Activated naive CD4-positive, alpha-beta T cell treated with anti-CD3 and anti-CD28 coated beads for 36 hours (primary cell): ENCODE measurements at regions not wholly inside any gene's neighbourhood (a gene's known extent, or its start where the extent isn't known, plus 50 kb on each side); places are given as distances from the start of the nearest gene placed in this dataset.

Experiments used
- CTCF ChIA-PET: fragments of 350-600 bp; sonication (Branson Sonifier 250); formaldehyde crosslinking; loops from one replicate; lab custom pipeline; 2021; ENCODE audit warnings: antibody characterized with exemption; lab: Charles Lee
- DNase-seq: peaks from one replicate; pipeline ENCODE4 v3.0.0-alpha.2; 2020
- H3K27ac Mint-ChIP-seq: one replicate; pipeline ENCODE4 v1.8.0; 2021; ENCODE audit warnings: mild to moderate bottlenecking, mixed read lengths
- H3K27me3 Mint-ChIP-seq: one replicate; pipeline ENCODE4 v1.8.0; 2021; ENCODE audit warnings: low read depth, mixed read lengths
- H3K36me3 Mint-ChIP-seq: one replicate; pipeline ENCODE4 v1.8.0; 2021; ENCODE audit warnings: low read depth, mixed read lengths
- H3K4me1 Mint-ChIP-seq: one replicate; pipeline ENCODE4 v1.8.0; 2021; ENCODE audit warnings: low read depth, mixed read lengths
- H3K4me3 Mint-ChIP-seq: one replicate; pipeline ENCODE4 v1.8.0; 2021; ENCODE audit warnings: mild to moderate bottlenecking, moderate library complexity, mixed read lengths
- H3K9me3 Mint-ChIP-seq: one replicate; pipeline ENCODE4 v1.8.0; 2021; ENCODE audit warnings: mixed read lengths
- intact Hi-C: fragments of 100-400 bp; cut with micrococcal nuclease; formaldehyde crosslinking; loops from one replicate; pipeline ENCODE4 v1.15.1; 2023

- Mint-ChIP-seq H3K9me3 (no peaks in the 10 kb centered on the region), H3K27me3 (no peaks in the 10 kb centered on the region), H3K4me3 (no peak overlapping the region), H3K4me1 (no peaks in the 10 kb centered on the region), H3K36me3 (no peaks in the 10 kb centered on the region), H3K27ac (no peak overlapping the region)
- DNase-seq, result no peak
- intact Hi-C loops, result no loop called here
- CTCF ChIA-PET, result no interaction called here
Observed at GRCh38 chrX:20838477-20838876, 535.7 kb upstream of the CNKSR2 start.

- H3K27ac Mint-ChIP-seq, result no peak overlapping the region
- DNase-seq, result no peak
- CTCF ChIA-PET, result no interaction called here
- H3K36me3 Mint-ChIP-seq, result no peaks in the 10 kb centered on the region
- H3K9me3 Mint-ChIP-seq, result no peaks in the 10 kb centered on the region
- H3K4me3 Mint-ChIP-seq, result no peak overlapping the region
- H3K4me1 Mint-ChIP-seq, result no peaks in the 10 kb centered on the region
- no peaks in the 10 kb centered on the region for H3K27me3 Mint-ChIP-seq
- intact Hi-C loops, result no loop called here
Observed at GRCh38 chrX:20829665-20830491, 544.3 kb upstream of the CNKSR2 start.

- Mint-ChIP-seq H3K27me3 (no peaks in the 10 kb centered on the region), H3K9me3 (no peaks in the 10 kb centered on the region), H3K36me3 (no peaks in the 10 kb centered on the region), H3K4me3 (no peak overlapping the region), H3K4me1 (no peaks in the 10 kb centered on the region), H3K27ac (no peak overlapping the region)
- intact Hi-C loops, result no loop called here
- DNase-seq, result no peak
- CTCF ChIA-PET, result no interaction called here
Observed at GRCh38 chrX:20825984-20826383, 548.2 kb upstream of the CNKSR2 start.

- DNase-seq, result no peak
- Mint-ChIP-seq H3K4me3 (no peak overlapping the region), H3K27me3 (peaks cover under 1% of the 10 kb centered on the region), H3K27ac (no peak overlapping the region), H3K4me1 (no peaks in the 10 kb centered on the region), H3K9me3 (no peaks in the 10 kb centered on the region), H3K36me3 (no peaks in the 10 kb centered on the region)
- CTCF ChIA-PET, result interaction anchor here (0.7 kb wide), 1 partner anchor 680 kb away, joined by 3 read pairs; no protein-coding TSS in a partner anchor
- intact Hi-C loops, result no loop called here
Observed at GRCh38 chrX:20803971-20804370, 537.3 kb upstream of the RPS6KA3 start.

- no peak for DNase-seq
- intact Hi-C loops, result no loop called here
- Mint-ChIP-seq H3K4me1 (no peaks in the 10 kb centered on the region), H3K36me3 (no peaks in the 10 kb centered on the region), H3K27ac (no peak overlapping the region), H3K4me3 (no peak overlapping the region), H3K27me3 (peaks cover 2% of the 10 kb centered on the region), H3K9me3 (no peaks in the 10 kb centered on the region)
- CTCF ChIA-PET, result no interaction called here
Observed at GRCh38 chrX:20802036-20802435, 535.3 kb upstream of the RPS6KA3 start.

- Mint-ChIP-seq H3K27ac (no peak overlapping the region), H3K4me3 (no peak overlapping the region), H3K4me1 (no peaks in the 10 kb centered on the region), H3K36me3 (no peaks in the 10 kb centered on the region), H3K27me3 (peaks cover 3% of the 10 kb centered on the region), H3K9me3 (no peaks in the 10 kb centered on the region)
- intact Hi-C loops, result no loop called here
- DNase-seq, result no peak
- CTCF ChIA-PET, result no interaction called here
Observed at GRCh38 chrX:20796450-20796849, 529.7 kb upstream of the RPS6KA3 start.

- no peaks in the 10 kb centered on the region for H3K36me3 Mint-ChIP-seq
- CTCF ChIA-PET, result no interaction called here
Observed at GRCh38 chrX:20789103-20789502, 522.4 kb upstream of the RPS6KA3 start.

DNA sequence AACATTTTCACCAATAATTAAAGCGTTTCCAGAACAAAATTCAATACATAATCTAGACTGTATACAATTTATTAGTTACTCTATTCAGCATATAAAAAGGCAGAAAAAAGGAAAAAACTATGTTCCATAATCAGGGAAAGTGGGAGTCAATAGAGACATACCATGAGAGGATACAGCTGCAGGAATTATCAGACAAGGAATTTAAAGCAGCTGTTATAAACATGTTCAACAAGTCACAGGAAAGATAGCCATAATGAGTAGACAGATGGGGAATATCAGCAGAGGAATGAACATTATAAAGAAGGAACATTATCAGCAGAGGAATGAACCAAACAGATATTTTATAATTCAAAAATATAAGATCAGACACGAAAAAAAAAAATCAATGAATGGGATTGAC, 500.6 kb upstream of the RPS6KA3 start:
- no peaks in the 10 kb centered on the region for H3K4me1 Mint-ChIP-seq
- intact Hi-C loops, result no loop called here
- no peaks in the 10 kb centered on the region for H3K36me3 Mint-ChIP-seq
- no peaks in the 10 kb centered on the region for H3K27me3 Mint-ChIP-seq
- H3K4me3 Mint-ChIP-seq, result no peak overlapping the region
- no peak for DNase-seq
- no peak overlapping the region for H3K27ac Mint-ChIP-seq
- peaks cover under 1% of the 10 kb centered on the region for H3K9me3 Mint-ChIP-seq
- CTCF ChIA-PET, result no interaction called here

More at GRCh38 chrX:20789103-20789502, 522.4 kb upstream of the RPS6KA3 start:
- DNase-seq, result no peak
- Mint-ChIP-seq H3K9me3 (no peaks in the 10 kb centered on the region), H3K27ac (no peak overlapping the region), H3K4me1 (no peaks in the 10 kb centered on the region), H3K4me3 (no peak overlapping the region), H3K27me3 (peaks cover 2% of the 10 kb centered on the region)
- intact Hi-C loops, result no loop called here

- H3K27ac Mint-ChIP-seq, result no peak overlapping the region
- H3K27me3 Mint-ChIP-seq, result peaks cover 2% of the 10 kb centered on the region
- no peaks in the 10 kb centered on the region for H3K9me3 Mint-ChIP-seq
- CTCF ChIA-PET, result interaction anchor here (0.6 kb wide), 1 partner anchor 11 kb away, joined by 6 read pairs; no protein-coding TSS in a partner anchor
- H3K4me3 Mint-ChIP-seq, result no peak overlapping the region
- DNase-seq, result no peak
- H3K36me3 Mint-ChIP-seq, result no peaks in the 10 kb centered on the region
- intact Hi-C loops, result no loop called here
- no peaks in the 10 kb centered on the region for H3K4me1 Mint-ChIP-seq
Observed at GRCh38 chrX:20756585-20756984, 489.9 kb upstream of the RPS6KA3 start.

DNA sequence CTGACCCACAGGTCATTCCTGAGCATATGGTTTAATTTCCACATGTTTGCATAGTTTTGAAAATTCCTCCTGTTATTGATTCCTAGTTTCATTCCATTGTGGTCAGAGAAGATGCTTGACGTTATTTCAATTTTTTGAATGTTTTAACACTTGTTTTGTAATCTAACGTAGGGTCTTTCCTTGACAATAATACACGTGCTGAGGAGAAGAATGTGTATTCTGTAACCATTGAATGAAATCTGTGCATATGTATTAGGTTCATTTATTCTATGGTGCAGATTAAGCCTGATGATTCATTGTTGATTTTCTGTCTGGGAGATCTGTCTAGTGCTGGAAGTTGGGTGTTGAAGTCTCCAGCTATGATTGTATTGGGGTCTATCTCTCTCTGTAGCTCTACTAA, 486.4 kb upstream of the RPS6KA3 start:
- Mint-ChIP-seq H3K9me3 (no peaks in the 10 kb centered on the region), H3K27ac (no peak overlapping the region), H3K27me3 (peaks cover 2% of the 10 kb centered on the region), H3K36me3 (no peaks in the 10 kb centered on the region), H3K4me1 (no peaks in the 10 kb centered on the region), H3K4me3 (no peak overlapping the region)
- CTCF ChIA-PET, result no interaction called here
- intact Hi-C loops, result no loop called here
- DNase-seq, result no peak

DNA sequence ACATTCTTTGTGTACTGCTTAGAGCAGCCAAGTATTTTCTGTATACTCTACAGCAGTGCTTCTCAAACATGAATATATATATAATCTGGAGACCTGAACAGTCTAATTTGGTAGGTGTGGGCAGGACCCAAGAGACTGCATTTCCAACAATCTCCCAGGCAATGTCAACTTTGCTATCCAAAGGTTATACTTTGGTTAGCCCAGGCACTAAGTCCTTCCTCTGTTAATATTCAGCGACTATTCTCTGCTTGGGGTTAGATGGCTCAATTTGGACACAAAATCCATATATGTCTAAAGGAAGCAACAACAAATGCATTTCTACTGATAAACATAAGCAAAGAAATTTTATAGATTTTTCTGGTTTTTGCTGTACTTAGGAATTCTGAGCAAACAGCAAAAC, 480.0 kb upstream of the RPS6KA3 start:
- no peak for DNase-seq
- Mint-ChIP-seq H3K27ac (no peak overlapping the region), H3K9me3 (no peaks in the 10 kb centered on the region), H3K4me1 (no peaks in the 10 kb centered on the region), H3K27me3 (no peaks in the 10 kb centered on the region), H3K36me3 (no peaks in the 10 kb centered on the region), H3K4me3 (no peak overlapping the region)
- CTCF ChIA-PET, result no interaction called here
- intact Hi-C loops, result no loop called here

GRCh38 chrX:20743046-20743445, 476.3 kb upstream of the RPS6KA3 start:
- no peak for DNase-seq
- H3K4me1 Mint-ChIP-seq, result no peaks in the 10 kb centered on the region
- H3K27ac Mint-ChIP-seq, result no peak overlapping the region
- H3K27me3 Mint-ChIP-seq, result peaks cover 3% of the 10 kb centered on the region
- no peaks in the 10 kb centered on the region for H3K36me3 Mint-ChIP-seq
- no peaks in the 10 kb centered on the region for H3K9me3 Mint-ChIP-seq
- intact Hi-C loops, result no loop called here
- no peak overlapping the region for H3K4me3 Mint-ChIP-seq
- CTCF ChIA-PET, result no interaction called here

- Mint-ChIP-seq H3K36me3 (no peaks in the 10 kb centered on the region), H3K4me1 (no peaks in the 10 kb centered on the region), H3K4me3 (no peak overlapping the region), H3K27ac (no peak overlapping the region), H3K9me3 (no peaks in the 10 kb centered on the region), H3K27me3 (peaks cover 3% of the 10 kb centered on the region)
- no peak for DNase-seq
- CTCF ChIA-PET, result no interaction called here
- intact Hi-C loops, result no loop called here
Observed at GRCh38 chrX:20742106-20742505, 475.4 kb upstream of the RPS6KA3 start.
